ENCODE measurements at regions not wholly inside any gene's neighbourhood (a gene's known extent, or its start where the extent isn't known, plus 50 kb on each side); places are given as distances from the start of the nearest gene placed in this dataset.

DNA sequence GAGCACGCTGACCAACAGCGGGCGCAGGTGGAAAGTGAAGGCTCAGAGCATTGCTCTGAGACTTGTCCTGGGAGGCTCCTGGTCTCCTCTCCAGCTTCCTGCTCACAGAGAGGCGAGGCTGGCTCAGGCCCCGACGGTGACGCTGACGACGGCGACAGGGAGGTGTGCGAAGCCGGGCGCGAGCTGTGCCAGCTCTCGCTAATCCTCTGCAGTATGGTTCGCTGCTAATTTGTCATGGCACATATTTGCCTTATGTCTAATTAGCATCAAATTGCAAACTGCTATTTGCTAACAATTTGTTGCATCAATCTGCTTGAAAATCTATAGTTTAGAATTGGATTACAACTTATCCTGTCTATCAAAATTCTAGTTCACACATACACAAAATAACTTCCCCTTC, 469.8 kb upstream of the ZNF507 start:
- no peak for ATAC-seq
- TF ChIP-seq OSR1 (CRISPR knock-in tag; IDR thresholded peaks at IDR 0.05) (no peak), ZFP30 (CRISPR knock-in tag; IDR thresholded peaks at IDR 0.05) (no peak), ZNF565 (CRISPR knock-in tag; conservative IDR thresholded peaks at IDR 0.05; ENCODE audit: low read depth) (no peak), RARB (CRISPR knock-in tag; IDR thresholded peaks at IDR 0.05) (no peak), BACH2 (CRISPR knock-in tag; IDR thresholded peaks at IDR 0.05; ENCODE audit: borderline replicate concordance) (no peak), ISL1 (CRISPR knock-in tag; IDR thresholded peaks at IDR 0.05) (no peak), ZFP3 (CRISPR knock-in tag; IDR thresholded peaks at IDR 0.05) (no peak), SNAI2 (CRISPR knock-in tag; IDR thresholded peaks at IDR 0.05) (no peak)
- TF ChIP-seq, protein P1, sequence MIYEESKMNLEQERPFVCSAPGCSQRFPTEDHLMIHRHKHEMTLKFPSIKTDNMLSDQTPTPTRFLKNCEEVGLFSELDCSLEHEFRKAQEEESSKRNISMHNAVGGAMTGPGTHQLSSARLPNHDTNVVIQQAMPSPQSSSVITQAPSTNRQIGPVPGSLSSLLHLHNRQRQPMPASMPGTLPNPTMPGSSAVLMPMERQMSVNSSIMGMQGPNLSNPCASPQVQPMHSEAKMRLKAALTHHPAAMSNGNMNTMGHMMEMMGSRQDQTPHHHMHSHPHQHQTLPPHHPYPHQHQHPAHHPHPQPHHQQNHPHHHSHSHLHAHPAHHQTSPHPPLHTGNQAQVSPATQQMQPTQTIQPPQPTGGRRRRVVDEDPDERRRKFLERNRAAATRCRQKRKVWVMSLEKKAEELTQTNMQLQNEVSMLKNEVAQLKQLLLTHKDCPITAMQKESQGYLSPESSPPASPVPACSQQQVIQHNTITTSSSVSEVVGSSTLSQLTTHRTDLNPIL (CRISPR knock-in tag; IDR thresholded peaks at IDR 0.05; ENCODE audit: low read depth): no peak
- TF ChIP-seq, protein P2, sequence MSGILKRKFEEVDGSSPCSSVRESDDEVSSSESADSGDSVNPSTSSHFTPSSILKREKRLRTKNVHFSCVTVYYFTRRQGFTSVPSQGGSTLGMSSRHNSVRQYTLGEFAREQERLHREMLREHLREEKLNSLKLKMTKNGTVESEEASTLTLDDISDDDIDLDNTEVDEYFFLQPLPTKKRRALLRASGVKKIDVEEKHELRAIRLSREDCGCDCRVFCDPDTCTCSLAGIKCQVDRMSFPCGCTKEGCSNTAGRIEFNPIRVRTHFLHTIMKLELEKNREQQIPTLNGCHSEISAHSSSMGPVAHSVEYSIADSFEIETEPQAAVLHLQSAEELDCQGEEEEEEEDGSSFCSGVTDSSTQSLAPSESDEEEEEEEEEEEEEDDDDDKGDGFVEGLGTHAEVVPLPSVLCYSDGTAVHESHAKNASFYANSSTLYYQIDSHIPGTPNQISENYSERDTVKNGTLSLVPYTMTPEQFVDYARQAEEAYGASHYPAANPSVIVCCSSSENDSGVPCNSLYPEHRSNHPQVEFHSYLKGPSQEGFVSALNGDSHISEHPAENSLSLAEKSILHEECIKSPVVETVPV (CRISPR knock-in tag; IDR thresholded peaks at IDR 0.05): no peak

GRCh38 chr19:31880283-31880682, 465.1 kb upstream of the ZNF507 start:
- TF ChIP-seq ZNF8 (CRISPR knock-in tag; IDR thresholded peaks at IDR 0.05) (no peak), CSDC2 (CRISPR knock-in tag; IDR thresholded peaks at IDR 0.05) (no peak), ZC3H10 (CRISPR knock-in tag; IDR thresholded peaks at IDR 0.05) (no peak), ZFP3 (CRISPR knock-in tag; IDR thresholded peaks at IDR 0.05) (no peak), PATZ1 (CRISPR knock-in tag; IDR thresholded peaks at IDR 0.05; ENCODE audit: borderline replicate concordance) (no peak), PPARA (CRISPR knock-in tag; IDR thresholded peaks at IDR 0.05; ENCODE audit: borderline replicate concordance) (no peak), ZNF565 (CRISPR knock-in tag; conservative IDR thresholded peaks at IDR 0.05; ENCODE audit: low read depth) (no peak), ISL1 (CRISPR knock-in tag; IDR thresholded peaks at IDR 0.05) (no peak), TCF4 (CRISPR knock-in tag; IDR thresholded peaks at IDR 0.05; ENCODE audit: borderline replicate concordance) (no peak), TSHZ2 (CRISPR knock-in tag; IDR thresholded peaks at IDR 0.05) (no peak), SNAI2 (CRISPR knock-in tag; IDR thresholded peaks at IDR 0.05) (no peak), GLIS3 (CRISPR knock-in tag; IDR thresholded peaks at IDR 0.05) (no peak)
- TF ChIP-seq, protein P2 (CRISPR knock-in tag; IDR thresholded peaks at IDR 0.05): no peak
- TF ChIP-seq, protein P1 (CRISPR knock-in tag; IDR thresholded peaks at IDR 0.05; ENCODE audit: low read depth): no peak
- no peak for ATAC-seq

DNA sequence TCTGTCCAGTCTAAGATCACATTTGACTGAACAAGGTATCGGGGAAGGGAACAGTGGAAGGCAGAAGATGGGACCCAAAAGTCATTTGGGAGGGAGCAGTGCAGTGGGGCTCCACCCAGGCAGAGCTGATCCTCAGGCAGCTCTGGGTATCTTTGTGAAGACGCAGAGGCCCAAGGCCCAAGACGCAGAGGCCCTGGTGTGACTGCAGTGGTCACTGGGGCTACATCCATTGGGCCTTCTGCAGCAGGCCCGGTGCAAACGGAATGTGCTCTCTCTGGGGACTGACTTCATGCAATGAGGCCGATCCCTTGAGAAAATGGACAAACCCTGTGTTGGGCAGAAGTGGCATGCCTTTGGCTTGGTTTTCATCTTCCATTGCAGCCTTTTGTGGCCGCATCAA, 463.4 kb upstream of the ZNF507 start:
- no peak for TF ChIP-seq TSHZ2 (CRISPR knock-in tag; IDR thresholded peaks at IDR 0.05)
- no peak for ATAC-seq
